Caco-2 (cell line): ENCODE measurements at regions not wholly inside any gene's neighbourhood (a gene's known extent, or its start where the extent isn't known, plus 50 kb on each side); places are given as distances from the start of the nearest gene placed in this dataset.

Source experiments
- BruUV-seq: library from RNA; stranded (reverse); fragments of 400-500 nt; replicated peaks from 2 replicates; lab custom pipeline; 2021; lab: Mats Ljungman, UMichigan
- CTCF ChIA-PET: fragments of 300-600 bp; sonication (Branson Sonifier 250); formaldehyde crosslinking; loops from one replicate; lab custom pipeline; 2022; ENCODE audit warnings: antibody characterized with exemption; lab: Charles Lee
- POLR2A ChIA-PET: fragments of 300-600 bp; sonication (Branson Sonifier 250); formaldehyde crosslinking; loops from one replicate; lab custom pipeline; 2022; ENCODE audit warnings: antibody characterized with exemption; lab: Charles Lee
- DNase-seq, 2 experiments: peaks; one replicate each; pipeline versions ENCODE4 v3.0.0 to v3.0.0-alpha.2; 2020 to 2022
- H3K27me3 ChIP-seq: replicated peaks from 2 replicates; pipeline ENCODE4 v1.6.0; 2011; ENCODE audit warnings: low read length; ENCODE audit not compliant: control insufficient read depth, insufficient read depth
- H3K36me3 ChIP-seq: 2 replicates; pipeline ENCODE4 v1.5.1; 2011; ENCODE audit warnings: low read length; ENCODE audit not compliant: control insufficient read depth, insufficient read depth
- H3K4me1 ChIP-seq: fragments of 250-450 bp; sonication (Bioruptor Pico); 2 replicates; pipeline ENCODE4 v1.5.1; 2020; ENCODE audit warnings: mild to moderate bottlenecking
- H3K4me3 ChIP-seq: 2 replicates; pipeline ENCODE4 v1.5.1; 2011; ENCODE audit warnings: low read depth, mild to moderate bottlenecking, control low read depth, low read length
- H3K9me3 ChIP-seq: fragments of 250-450 bp; sonication (Bioruptor Pico); 2 replicates; pipeline ENCODE4 v1.5.1; 2020; ENCODE audit warnings: mild to moderate bottlenecking, moderate library complexity
- H3K27ac Mint-ChIP-seq: one replicate; pipeline ENCODE4 v1.8.0; 2022; ENCODE audit warnings: mixed read lengths; ENCODE audit not compliant: unreplicated experiment
- H3K27me3 Mint-ChIP-seq: one replicate; pipeline ENCODE4 v1.8.0; 2022; ENCODE audit warnings: mixed read lengths; ENCODE audit not compliant: insufficient read depth, unreplicated experiment
- H3K36me3 Mint-ChIP-seq: one replicate; pipeline ENCODE4 v1.8.0; 2022; ENCODE audit warnings: mild to moderate bottlenecking, mixed read lengths; ENCODE audit not compliant: insufficient read depth, unreplicated experiment
- H3K4me1 Mint-ChIP-seq: one replicate; pipeline ENCODE4 v1.8.0; 2022; ENCODE audit warnings: low read depth, mixed read lengths; ENCODE audit not compliant: unreplicated experiment
- H3K4me3 Mint-ChIP-seq: one replicate; pipeline ENCODE4 v1.8.0; 2022; ENCODE audit warnings: mild to moderate bottlenecking, moderate library complexity, mixed read lengths; ENCODE audit not compliant: unreplicated experiment
- H3K9me3 Mint-ChIP-seq: one replicate; pipeline ENCODE4 v1.8.0; 2022; ENCODE audit warnings: mixed read lengths; ENCODE audit not compliant: unreplicated experiment
- CTCF ChIP-seq, 2 experiments: fragments of 200-600 bp in 1 of 2; IDR thresholded peaks; 1 replicate in 1 of 2; 2 replicates in 1 of 2; pipeline versions ENCODE4 v1.5.1 to v1.8.0; 2011 to 2022; ENCODE audit warnings: antibody characterized with exemption in 1 of 2, control low read depth in 1 of 2, inconsistent platforms in 1 of 2, low read depth in 1 of 2, low read length in 1 of 2, mild to moderate bottlenecking in 1 of 2, moderate library complexity in 1 of 2; ENCODE audit not compliant: insufficient read depth in 1 of 2, severe bottlenecking in 1 of 2, unreplicated experiment in 1 of 2
- intact Hi-C: fragments of 100-400 bp; cut with micrococcal nuclease; formaldehyde crosslinking; loops from one replicate; pipeline ENCODE4 v1.10.0; 2022; ENCODE audit not compliant: unreplicated experiment

- BruUV-seq, result no TSS peak
- intact Hi-C loops, result no loop called here
- Histone ChIP-seq H3K4me1 (0 out of 2 replicates have a peak, but pooled peaks cover 9% of the 10 kb centered on the region), H3K36me3 (no peaks in the 10 kb centered on the region), H3K9me3 (no peaks in the 10 kb centered on the region), H3K4me3 (no peak overlapping the region), H3K27me3 (no peaks in the 10 kb centered on the region)
- H3K9me3 Mint-ChIP-seq, result no peaks in the 10 kb centered on the region
- no peaks in the 10 kb centered on the region for H3K27me3 Mint-ChIP-seq
- peaks cover 13% of the 10 kb centered on the region for H3K4me1 Mint-ChIP-seq
- H3K27ac Mint-ChIP-seq, result no peak overlapping the region
- no peak for TF ChIP-seq CTCF (IDR thresholded peaks at IDR 0.05; ENCODE audit: insufficient read depth in 1 of 2, low read depth in 1 of 2, low read length in 1 of 2, severe bottlenecking in 1 of 2, unreplicated experiment in 1 of 2)
- no peaks in the 10 kb centered on the region for H3K36me3 Mint-ChIP-seq
- CTCF ChIA-PET, result no interaction called here
- H3K4me3 Mint-ChIP-seq, result no peak overlapping the region
- no peak for DNase-seq
- POLR2A ChIA-PET, result no interaction called here
These were observed 298.7 kb upstream of the MARCKS start for GRCh38 chr6:113558431-113558830.

GRCh38 chr6:113558966-113559365 lies 298.2 kb upstream of the MARCKS start:
- H3K27ac Mint-ChIP-seq, result no peak overlapping the region
- H3K36me3 Mint-ChIP-seq, result no peaks in the 10 kb centered on the region
- ChIA-PET CTCF (no interaction called here), POLR2A (no interaction called here)
- no peak for TF ChIP-seq CTCF (IDR thresholded peaks at IDR 0.05; ENCODE audit: insufficient read depth in 1 of 2, low read depth in 1 of 2, low read length in 1 of 2, severe bottlenecking in 1 of 2, unreplicated experiment in 1 of 2)
- H3K4me3 ChIP-seq, result no peak overlapping the region
- intact Hi-C loops, result no loop called here
- 0 out of 2 replicates have a peak, but pooled peaks cover 9% of the 10 kb centered on the region for H3K4me1 ChIP-seq
- no TSS peak for BruUV-seq
- no peak for DNase-seq
- H3K36me3 ChIP-seq, result no peaks in the 10 kb centered on the region
- no peaks in the 10 kb centered on the region for H3K9me3 ChIP-seq
- H3K9me3 Mint-ChIP-seq, result no peaks in the 10 kb centered on the region
- no peak overlapping the region for H3K4me3 Mint-ChIP-seq
- H3K4me1 Mint-ChIP-seq, result peaks cover 13% of the 10 kb centered on the region
- no peaks in the 10 kb centered on the region for H3K27me3 Mint-ChIP-seq
- H3K27me3 ChIP-seq, result no peaks in the 10 kb centered on the region

GRCh38 chr6:113560376-113560775 lies 296.8 kb upstream of the MARCKS start:
- peaks cover 13% of the 10 kb centered on the region for H3K4me1 Mint-ChIP-seq
- DNase-seq, result no peak
- H3K36me3 ChIP-seq, result no peaks in the 10 kb centered on the region
- no peaks in the 10 kb centered on the region for H3K9me3 Mint-ChIP-seq
- BruUV-seq, result no TSS peak
- 0 out of 2 replicates have a peak, but pooled peaks cover 9% of the 10 kb centered on the region for H3K4me1 ChIP-seq
- no peak for TF ChIP-seq CTCF (IDR thresholded peaks at IDR 0.05; ENCODE audit: insufficient read depth in 1 of 2, low read depth in 1 of 2, low read length in 1 of 2, severe bottlenecking in 1 of 2, unreplicated experiment in 1 of 2)
- H3K27ac Mint-ChIP-seq, result no peak overlapping the region
- no peaks in the 10 kb centered on the region for H3K9me3 ChIP-seq
- H3K27me3 Mint-ChIP-seq, result no peaks in the 10 kb centered on the region
- no peaks in the 10 kb centered on the region for H3K36me3 Mint-ChIP-seq
- intact Hi-C loops, result no loop called here
- no peak overlapping the region for H3K4me3 Mint-ChIP-seq
- no peak overlapping the region for H3K4me3 ChIP-seq
- H3K27me3 ChIP-seq, result no peaks in the 10 kb centered on the region
- ChIA-PET POLR2A (no interaction called here), CTCF (no interaction called here)
